ENCODE measurements at regions not wholly inside any gene's neighbourhood (a gene's known extent, or its start where the extent isn't known, plus 50 kb on each side); places are given as distances from the start of the nearest gene placed in this dataset.
A peak's percentile ranks its signal among the peaks of the same experiment; 100 is the strongest.

- DNase-seq: no peak
These were observed 131.7 kb upstream of the PRSS58 start for GRCh38 chr7:142389544-142389943.

DNA sequence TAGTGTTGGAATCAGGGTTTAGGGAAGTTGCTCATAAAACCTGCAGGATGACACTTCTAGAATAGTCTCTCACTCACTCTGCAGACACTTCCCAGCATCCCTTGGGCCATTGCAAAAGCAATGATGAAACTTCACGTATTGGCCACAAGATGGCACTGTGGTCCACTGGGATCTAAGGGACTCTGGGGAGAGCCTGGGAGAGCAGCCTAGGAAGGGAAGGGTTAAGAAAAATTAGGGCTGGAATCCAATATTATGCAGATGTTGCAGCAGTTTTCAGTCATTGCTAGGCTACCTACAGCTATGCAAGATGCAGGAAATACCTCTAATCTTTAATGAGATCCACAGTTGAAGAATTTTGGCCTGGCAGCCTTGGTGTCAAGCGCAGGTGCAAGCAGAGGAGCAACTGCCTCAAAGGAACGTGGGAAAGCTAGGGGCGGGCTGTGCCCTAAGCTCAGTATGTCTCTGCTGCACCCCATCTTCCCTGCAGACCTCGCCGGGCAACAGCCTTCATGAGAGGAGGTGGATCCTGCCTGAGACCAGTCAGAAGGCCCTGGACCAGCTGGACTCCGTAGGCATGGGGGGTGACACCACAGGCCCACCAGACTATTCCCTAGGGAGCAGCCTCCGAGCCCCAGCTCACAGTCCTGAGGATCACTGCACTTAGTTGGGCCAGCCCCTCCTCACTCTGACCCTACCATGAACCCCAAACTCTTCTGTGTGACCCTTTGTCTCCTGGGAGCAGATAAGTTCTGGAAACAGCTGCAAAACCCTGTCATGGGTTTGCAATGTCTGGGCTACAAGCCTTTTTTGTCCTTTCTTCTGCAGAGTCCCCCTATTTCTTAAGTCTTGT, 127.9 kb upstream of the PRSS58 start:
- DNase-seq: peak; percentile 15

DNA sequence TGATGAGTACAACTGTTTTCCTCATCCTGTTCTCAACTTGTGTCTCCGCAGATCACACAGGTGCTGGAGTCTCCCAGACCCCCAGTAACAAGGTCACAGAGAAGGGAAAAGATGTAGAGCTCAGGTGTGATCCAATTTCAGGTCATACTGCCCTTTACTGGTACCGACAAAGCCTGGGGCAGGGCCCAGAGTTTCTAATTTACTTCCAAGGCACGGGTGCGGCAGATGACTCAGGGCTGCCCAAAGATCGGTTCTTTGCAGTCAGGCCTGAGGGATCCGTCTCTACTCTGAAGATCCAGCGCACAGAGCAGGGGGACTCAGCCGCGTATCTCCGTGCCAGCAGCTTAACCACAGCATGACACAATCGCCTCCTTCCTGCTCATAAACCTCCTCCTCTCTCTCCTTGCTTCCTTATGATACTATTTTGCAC, 126.7 kb upstream of the PRSS58 start:
- no peak for DNase-seq

GRCh38 chr7:142383841-142384492, 126.1 kb upstream of the PRSS58 start:
- DNase-seq: no peak

DNA sequence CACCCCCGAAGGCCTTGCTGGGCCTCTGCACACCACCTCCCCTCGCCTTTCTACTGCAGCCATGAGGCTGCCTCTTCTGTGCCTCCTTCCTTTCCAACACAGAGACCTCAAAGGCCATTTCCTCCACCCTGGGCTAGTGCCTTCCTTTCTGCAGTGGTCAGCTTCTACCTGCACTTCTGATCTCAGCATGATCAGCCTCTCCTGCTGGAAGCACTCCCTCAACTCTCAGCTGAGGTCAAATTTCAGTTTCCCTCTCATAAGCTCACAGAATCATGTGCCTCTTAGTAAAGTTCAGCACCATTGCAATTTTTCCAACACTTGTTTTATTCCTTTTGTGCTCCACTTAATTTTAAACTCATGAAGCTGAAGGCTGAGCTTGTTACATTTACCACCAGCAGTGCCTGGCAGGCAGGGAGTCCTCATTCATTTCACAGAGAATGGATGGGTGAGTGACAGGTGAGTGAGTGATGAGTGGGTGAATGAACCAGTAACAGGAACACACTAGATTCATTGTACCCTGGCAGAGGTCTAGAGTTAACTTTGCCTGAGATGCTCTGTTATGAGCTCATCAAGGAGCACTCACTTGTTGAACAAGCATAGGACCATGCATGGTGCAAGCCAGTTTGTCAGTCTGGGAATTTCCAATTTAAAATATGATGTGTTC, 124.0 kb upstream of the PRSS58 start:
- DNase-seq: no peak

GRCh38 chr7:142380069-142380468, 122.2 kb upstream of the PRSS58 start:
- DNase-seq: no peak

DNA sequence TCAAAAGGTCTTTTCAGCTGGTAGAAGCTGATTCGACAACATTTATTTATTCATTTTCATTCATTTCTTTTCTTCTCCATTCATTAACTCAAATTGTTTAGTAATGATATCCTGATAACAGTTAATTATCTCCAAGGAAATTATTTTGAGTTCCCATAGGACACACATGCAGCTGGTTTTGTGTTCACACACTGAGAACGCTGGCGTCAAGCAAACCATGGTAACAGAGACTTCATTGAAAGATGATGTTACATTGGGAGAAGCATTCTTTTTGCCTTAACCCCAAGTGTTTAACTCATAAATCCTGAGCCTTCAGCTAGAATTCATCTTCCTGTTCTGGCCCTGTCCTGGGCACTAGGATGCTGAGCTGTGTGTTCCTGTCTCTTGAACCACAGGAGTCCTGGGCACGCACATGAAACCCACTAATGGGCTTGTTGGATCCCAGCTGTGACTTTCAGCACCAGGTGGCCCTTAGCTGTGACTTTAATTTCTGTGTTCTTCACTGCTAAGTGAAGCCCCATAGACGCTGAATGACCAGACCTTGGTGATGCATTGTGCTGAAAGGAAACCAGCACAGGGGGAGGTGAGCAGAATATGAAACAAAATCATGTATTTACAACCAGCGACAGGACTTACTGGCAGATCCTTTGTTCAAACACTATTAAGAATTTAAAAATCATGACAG, 121.5 kb upstream of the PRSS58 start:
- no peak for DNase-seq

GRCh38 chr7:142377567-142377966, 119.7 kb upstream of the PRSS58 start:
- no peak for DNase-seq

GRCh38 chr7:142376356-142376997, 118.6 kb upstream of the PRSS58 start:
- no peak for DNase-seq

- no peak for DNase-seq
These were observed 118.0 kb upstream of the PRSS58 start for GRCh38 chr7:142375710-142376313.

DNA sequence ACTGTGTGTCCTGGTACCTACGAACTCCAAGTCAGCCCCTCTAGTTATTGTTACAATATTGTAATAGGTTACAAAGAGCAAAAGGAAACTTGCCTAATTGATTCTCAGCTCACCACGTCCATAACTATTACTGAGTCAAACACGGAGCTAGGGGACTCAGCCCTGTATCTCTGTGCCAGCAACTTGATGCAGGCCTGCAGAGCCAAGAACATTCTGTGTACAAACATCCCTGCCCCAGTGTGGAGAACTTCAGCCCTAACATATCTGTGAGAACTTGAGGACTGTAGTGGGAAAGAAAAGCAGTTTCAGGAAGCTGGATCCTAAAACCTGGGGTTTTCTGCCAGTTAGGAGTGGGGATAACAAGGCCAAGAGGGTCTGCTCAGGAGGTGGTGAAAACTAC, 114.9 kb upstream of the PRSS58 start:
- no peak for DNase-seq

GRCh38 chr7:142371586-142372377, 113.9 kb upstream of the PRSS58 start:
- DNase-seq: no peak

GRCh38 chr7:142365410-142365842, 107.6 kb upstream of the PRSS58 start:
- no peak for DNase-seq

GRCh38 chr7:142364551-142364950, 106.7 kb upstream of the PRSS58 start:
- DNase-seq: no peak

DNA sequence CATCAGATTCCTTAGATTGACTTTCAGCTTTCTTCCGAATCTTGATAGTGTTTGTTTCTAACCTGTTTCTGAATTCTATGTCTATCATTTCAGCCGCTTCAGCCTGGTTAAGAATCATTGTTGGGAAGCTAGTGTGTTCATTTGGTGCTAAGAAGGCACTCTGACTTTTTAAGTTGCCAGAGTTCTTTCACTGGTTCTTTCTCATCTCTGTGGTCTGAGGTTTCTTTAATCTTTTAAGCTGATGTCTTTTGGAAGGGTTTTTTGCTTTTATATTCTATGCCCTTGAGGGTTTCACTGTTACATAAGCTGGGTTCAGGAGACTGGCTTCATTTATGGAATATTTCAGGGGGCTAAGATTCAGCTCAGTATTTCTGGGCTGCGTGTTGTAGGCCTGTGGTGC, 104.5 kb upstream of the PRSS58 start:
- no peak for DNase-seq

DNA sequence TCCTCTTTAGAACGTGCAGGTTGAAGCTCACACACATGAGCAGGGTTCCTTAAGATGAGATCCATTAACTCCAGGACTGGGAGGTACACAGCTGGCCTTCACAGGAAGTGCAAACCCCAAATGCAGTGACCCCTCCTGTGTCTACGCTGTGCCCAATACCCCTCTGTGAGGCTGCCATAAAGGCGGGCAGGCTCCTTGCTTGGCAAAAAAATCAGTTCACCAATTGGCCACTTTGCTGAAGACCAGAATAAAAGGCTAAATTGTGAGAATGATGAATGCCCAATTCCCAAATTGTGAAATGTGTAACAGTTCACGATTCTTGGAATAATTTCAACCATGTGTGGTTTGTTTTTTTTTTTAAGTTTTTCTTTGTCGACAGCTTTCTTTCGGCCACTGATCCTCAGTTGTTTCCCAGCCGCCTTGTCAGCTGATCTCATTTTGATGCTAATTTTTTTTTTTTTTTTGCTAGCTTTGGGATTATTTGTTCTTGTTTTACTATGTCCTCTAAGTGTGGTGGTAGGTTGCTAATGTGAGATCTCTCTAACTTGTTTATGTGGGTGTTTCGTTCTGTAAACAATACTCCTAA, 101.9 kb upstream of the PRSS58 start:
- DNase-seq: no peak

GRCh38 chr7:142357953-142358520, 100.2 kb upstream of the PRSS58 start:
- DNase-seq: peak; percentile 43

DNA sequence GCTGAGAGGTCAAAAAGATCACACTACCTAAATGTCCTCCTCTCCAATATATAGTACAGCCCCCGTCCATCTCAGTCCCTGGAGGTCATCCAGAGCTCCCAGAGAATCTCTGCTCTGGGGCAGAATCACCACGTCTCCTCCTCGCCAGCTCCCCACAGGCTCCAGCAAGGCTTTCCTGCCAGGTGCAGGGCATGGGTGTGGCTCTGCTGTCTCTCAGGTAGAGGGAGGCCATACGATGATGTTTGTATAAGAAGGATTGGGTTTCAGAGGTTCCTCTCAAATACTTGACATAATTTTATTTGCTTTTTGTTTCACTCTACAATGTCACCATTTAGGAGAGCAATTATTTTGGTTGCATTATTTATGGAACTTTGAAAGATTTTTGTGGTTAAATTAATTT, 98.3 kb upstream of the PRSS58 start:
- no peak for DNase-seq

DNA sequence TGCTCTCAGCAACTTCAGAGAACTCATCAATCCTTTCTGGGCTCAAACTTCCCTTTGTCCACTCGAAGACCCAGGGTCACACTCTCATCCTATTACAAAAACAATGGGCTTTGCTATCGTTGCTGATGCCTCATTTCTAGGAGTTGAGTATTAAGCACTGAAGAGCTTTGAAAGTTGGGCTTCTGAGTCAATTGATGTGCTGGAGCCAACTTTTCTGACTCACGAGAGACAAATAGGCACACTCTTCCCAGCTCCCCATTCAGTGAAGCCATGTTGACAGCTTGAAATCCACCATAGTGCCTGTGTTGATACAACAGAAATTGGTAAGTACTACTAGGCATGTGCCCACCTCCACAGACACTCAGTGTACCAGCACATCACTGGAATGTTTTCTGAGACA, 97.5 kb upstream of the PRSS58 start:
- DNase-seq: no peak

Measured in NCI-H1694 treated with DMSO at 0.1 percent for 48 hours (cell line).